Liver (tissue), 8 donors: ENCODE measurements at regions not wholly inside any gene's neighbourhood (a gene's known extent, or its start where the extent isn't known, plus 50 kb on each side); places are given as distances from the start of the nearest gene placed in this dataset.

ENCODE experiments used
- DNase-seq: peaks from one replicate; pipeline ENCODE4 v3.0.0-alpha.2; 2017; ENCODE audit warnings: low spot score
- H3K27ac ChIP-seq, 2 donors: one replicate each; pipeline ENCODE4 v1.7.0; 2013; ENCODE audit warnings: inconsistent platforms in 2 of 2, low read length in 2 of 2, control low read depth in 1 of 2, low read depth in 1 of 2, mild to moderate bottlenecking in 1 of 2
- H3K27me3 ChIP-seq, 4 donors: one replicate each; pipeline versions ENCODE4 v1.6.1 to v1.7.0; 2013; ENCODE audit warnings: low read length in 3 of 4, inconsistent platforms in 1 of 4, mild to moderate bottlenecking in 1 of 4, moderate library complexity in 1 of 4; ENCODE audit not compliant: control insufficient read depth in 4 of 4, insufficient read depth in 4 of 4
- H3K36me3 ChIP-seq, 4 donors: one replicate each; pipeline versions ENCODE4 v1.6.1 to v1.7.0; 2013; ENCODE audit warnings: low read length in 3 of 4, mild to moderate bottlenecking in 3 of 4, low read depth in 1 of 4, moderate library complexity in 1 of 4; ENCODE audit not compliant: control insufficient read depth in 4 of 4, insufficient read depth in 3 of 4
- H3K4me1 ChIP-seq, 4 donors: one replicate each; pipeline versions ENCODE4 v1.6.1 to v1.7.0; 2013; ENCODE audit warnings: low read length in 3 of 4, mild to moderate bottlenecking in 3 of 4, moderate library complexity in 1 of 4; ENCODE audit not compliant: control insufficient read depth in 4 of 4, insufficient read depth in 4 of 4
- H3K4me3 ChIP-seq, 3 donors: one replicate each; pipeline versions ENCODE4 v1.6.1 to v1.7.0; 2013; ENCODE audit warnings: low read length in 3 of 3, control low read depth in 1 of 3, low read depth in 1 of 3, mild to moderate bottlenecking in 1 of 3
- H3K9ac ChIP-seq, 2 donors: one replicate each; pipeline ENCODE4 v1.7.0; 2013; ENCODE audit warnings: low read length in 2 of 2, mild to moderate bottlenecking in 2 of 2, moderate library complexity in 2 of 2, control low read depth in 1 of 2, low read depth in 1 of 2
- H3K9me3 ChIP-seq, 4 donors: one replicate each; pipeline versions ENCODE4 v1.6.1 to v1.7.0; 2013; ENCODE audit warnings: low read length in 3 of 4; ENCODE audit not compliant: control insufficient read depth in 4 of 4
- ATF3 ChIP-seq: IDR thresholded peaks from 2 replicates; pipeline ENCODE4 v1.6.1; 2016; ENCODE audit warnings: antibody characterized with exemption
- CTCF ChIP-seq: fragments of 150-350 bp; IDR thresholded peaks from 2 replicates; pipeline ENCODE4 v1.5.1; 2017; ENCODE audit warnings: improper control_type of control experiment, low read depth, low read length; ENCODE audit not compliant: missing input control
- EGR1 ChIP-seq, 2 donors: IDR thresholded peaks; 2 replicates each; pipeline ENCODE4 v1.6.1; 2016 to 2018; ENCODE audit warnings: antibody characterized with exemption in 2 of 2, low read depth in 2 of 2
- FOXA1 ChIP-seq: IDR thresholded peaks from 2 replicates; pipeline ENCODE4 v1.6.1; 2016; ENCODE audit warnings: antibody characterized with exemption
- FOXA2 ChIP-seq: IDR thresholded peaks from 2 replicates; pipeline ENCODE4 v1.6.1; 2016; ENCODE audit warnings: antibody characterized with exemption
- GABPA ChIP-seq, 2 donors: IDR thresholded peaks in 1 of 2; conservative IDR thresholded peaks in 1 of 2; 2 replicates each; pipeline ENCODE4 v1.6.1; 2016; ENCODE audit warnings: antibody characterized with exemption in 2 of 2, mild to moderate bottlenecking in 1 of 2, moderate library complexity in 1 of 2
- HNF4A ChIP-seq, 2 donors: conservative IDR thresholded peaks; 2 replicates each; pipeline ENCODE4 v1.6.1; 2016; ENCODE audit warnings: antibody characterized with exemption in 2 of 2, mild to moderate bottlenecking in 2 of 2
- HNF4G ChIP-seq: IDR thresholded peaks from 2 replicates; pipeline ENCODE4 v1.6.1; 2016; ENCODE audit warnings: antibody characterized with exemption
- JUND ChIP-seq, 2 donors: IDR thresholded peaks; 2 replicates each; pipeline ENCODE4 v1.6.1; 2016; ENCODE audit warnings: antibody characterized with exemption in 2 of 2
- MAX ChIP-seq: IDR thresholded peaks from 2 replicates; pipeline ENCODE4 v1.6.1; 2016; ENCODE audit warnings: antibody characterized with exemption
- NR2F2 ChIP-seq: IDR thresholded peaks from 2 replicates; pipeline ENCODE4 v1.6.1; 2016; ENCODE audit warnings: antibody characterized with exemption
- RAD21 ChIP-seq, 2 donors: IDR thresholded peaks; 2 replicates each; pipeline ENCODE4 v1.6.1; 2016; ENCODE audit warnings: antibody characterized with exemption in 2 of 2, mild to moderate bottlenecking in 2 of 2
- RXRA ChIP-seq, 2 donors: IDR thresholded peaks; 2 replicates each; pipeline ENCODE4 v1.6.1; 2017 to 2018; ENCODE audit warnings: antibody characterized with exemption in 2 of 2, mild to moderate bottlenecking in 1 of 2
- ZBTB33 ChIP-seq: IDR thresholded peaks from 2 replicates; pipeline ENCODE4 v1.6.1; 2016; ENCODE audit warnings: antibody characterized with exemption
- WGBS: extraction: QIAGEN DNeasy Blood & Tissue Kit; methylation state at CpG from one replicate; pipeline ENCODE4 v1.1.7; 2013; 5-methylcytosine and 5-hydroxymethylcytosine counted together
- donor health status: healthy.
- donor health status: healthy.
- donor health status: healthy.
- donor health status: healthy.
- donor health status: healthy.

- Histone ChIP-seq H3K27ac (no peak overlapping the region), H3K9me3 (no peaks in the 10 kb centered on the region), H3K4me1 (peaks cover 0 to 4% (median 1%) of the 10 kb centered on the region in 4 donors), H3K36me3 (no peaks in the 10 kb centered on the region), H3K4me3 (no peak overlapping the region), H3K27me3 (no peaks in the 10 kb centered on the region), H3K9ac (no peak overlapping the region)
- WGBS: 79% methylated on average over 3 of the region's 3 CpGs
- no peak for DNase-seq
- TF ChIP-seq HNF4A (conservative IDR thresholded peaks at IDR 0.05) (no peak), ATF3 (no peak), CTCF (no peak), FOXA1 (no peak), GABPA (IDR thresholded peaks at IDR 0.05 in 1 of 2, conservative IDR thresholded peaks at IDR 0.05 in 1 of 2) (no peak), EGR1 (IDR thresholded peaks at IDR 0.05; ENCODE audit: low read depth in 2 of 2) (no peak), MAX (no peak), ZBTB33 (no peak)
Measured at GRCh38 chr14:53306911-53307310, 153.8 kb upstream of the DDHD1 start.

- 16% methylated on average over 11 of the region's 11 CpGs for WGBS
- DNase-seq: no peak
- Histone ChIP-seq H3K9me3 (no peaks in the 10 kb centered on the region), H3K9ac (no peak overlapping the region), H3K27me3 (no peaks in the 10 kb centered on the region), H3K4me1 (peaks cover 0 to 4% (median 1%) of the 10 kb centered on the region in 4 donors), H3K27ac (no peak overlapping the region), H3K4me3 (peak overlapping the region in 2 of 3 donors; percentile 51 to 53), H3K36me3 (no peaks in the 10 kb centered on the region)
- TF ChIP-seq HNF4G: no peak
- peak; percentile 87 to 91 for TF ChIP-seq RAD21 (IDR thresholded peaks at IDR 0.05)
- TF ChIP-seq MAX: no peak
- no peak for TF ChIP-seq RXRA (IDR thresholded peaks at IDR 0.05)
- no peak for TF ChIP-seq FOXA2
- TF ChIP-seq NR2F2: no peak
- no peak for TF ChIP-seq EGR1 (IDR thresholded peaks at IDR 0.05; ENCODE audit: low read depth in 2 of 2)
- no peak for TF ChIP-seq ZBTB33
- TF ChIP-seq FOXA1: no peak
- TF ChIP-seq GABPA (IDR thresholded peaks at IDR 0.05 in 1 of 2, conservative IDR thresholded peaks at IDR 0.05 in 1 of 2): no peak
- no peak for TF ChIP-seq JUND (IDR thresholded peaks at IDR 0.05)
- TF ChIP-seq CTCF: peak; percentile 76
Measured at GRCh38 chr14:53306267-53306721, 153.2 kb upstream of the DDHD1 start.
